ENCODE measurements at regions not wholly inside any gene's neighbourhood (a gene's known extent, or its start where the extent isn't known, plus 50 kb on each side); places are given as distances from the start of the nearest gene placed in this dataset.

- TF ChIP-seq CTCF (IDR thresholded peaks at IDR 0.05), result no peak
- no peak for TF ChIP-seq POLR2A (IDR thresholded peaks at IDR 0.05)
Measured at GRCh38 chr2:120647487-120647886, 88.2 kb upstream of the GLI2 start.
